Ovary (tissue), 7 donors: ENCODE measurements at regions not wholly inside any gene's neighbourhood (a gene's known extent, or its start where the extent isn't known, plus 50 kb on each side); places are given as distances from the start of the nearest gene placed in this dataset.

Experiments
- DNase-seq, 5 donors: peaks; one replicate each; pipeline ENCODE4 v3.0.0-alpha.2; 2019 to 2020
- H3K27ac ChIP-seq, 2 donors: fragments of 200-600 bp; one replicate each; pipeline versions ENCODE4 v1.5.1 to v1.8.0; 2019 to 2022
- H3K27me3 ChIP-seq: fragments of 200-600 bp; one replicate; pipeline ENCODE4 v1.8.0; 2022
- H3K36me3 ChIP-seq: fragments of 200-600 bp; sonication (generic); one replicate; pipeline ENCODE4 v1.5.1; 2019
- H3K4me1 ChIP-seq: one replicate; pipeline ENCODE4 v1.8.1; 2013; ENCODE audit warnings: mild to moderate bottlenecking, moderate library complexity; ENCODE audit not compliant: insufficient read depth
- H3K4me3 ChIP-seq: fragments of 200-600 bp; sonication (generic); one replicate; pipeline ENCODE4 v1.5.1; 2017
- H3K9me3 ChIP-seq, 2 donors: fragments of 200-600 bp in 1 of 2; sonication (generic) in 1 of 2; one replicate each; pipeline versions ENCODE4 v1.5.1 to v1.8.1; 2013 to 2019; ENCODE audit warnings: mild to moderate bottlenecking in 1 of 2, moderate library complexity in 1 of 2
- EP300 ChIP-seq: sonication (generic); formaldehyde crosslinking; IDR thresholded peaks from one replicate; pipeline ENCODE4 v1.6.1; 2017; ENCODE audit warnings: antibody characterized with exemption
- POLR2A ChIP-seq: fragments of 450-650 bp; IDR thresholded peaks from one replicate; pipeline ENCODE4 v1.6.1; 2017; ENCODE audit warnings: antibody characterized with exemption, mild to moderate bottlenecking, moderate library complexity
- WGBS, 3 donors: extraction: QIAGEN DNeasy Blood & Tissue Kit in 1 of 3; methylation state at CpG; one replicate each; pipeline versions ENCODE4 v1.1.5 to v1.1.7; 2013 to 2017; 5-methylcytosine and 5-hydroxymethylcytosine counted together
- intact Hi-C, 4 donors: fragments of 100-400 bp; cut with DNase I; formaldehyde crosslinking; loops; one replicate each; pipeline versions ENCODE4 v1.11.0 to v1.15.1; 2022 to 2023
- TF ChIP-seq, protein P1 (sequence below), 3 donors: fragments of 450-650 bp in 2 of 3; fragments of 200-600 bp in 1 of 3; IDR thresholded peaks; one replicate each; pipeline versions ENCODE4 v1.5.1 to v1.8.0; 2016 to 2022; ENCODE audit warnings: antibody characterized with exemption in 3 of 3, mild to moderate bottlenecking in 1 of 3
- donor health status: DM: no; HTN: no; CAD: no; lungs with moderate emphysema.
- donor health status: DM: no; HTN: no; CAD: no.
- donor health status: Bipolar disorder and iron deficiency.
- donor health status: DM: no; HTN: no; CAD: no.
- donor health status: DM: yes; HTN: yes; CAD: no.

- Histone ChIP-seq H3K36me3 (no peaks in the 10 kb centered on the region), H3K9me3 (no peaks in the 10 kb centered on the region), H3K27ac (peak overlapping the region in 1 of 2 donors; percentile 82), H3K4me1 (peaks cover 37% of the 10 kb centered on the region), H3K27me3 (no peaks in the 10 kb centered on the region), H3K4me3 (no peak overlapping the region)
- intact Hi-C loops: no loop called here
- DNase-seq: peak; percentile 58 to 75 (median 68)
- TF ChIP-seq EP300 (no peak), POLR2A (no peak)
- TF ChIP-seq, protein P1, sequence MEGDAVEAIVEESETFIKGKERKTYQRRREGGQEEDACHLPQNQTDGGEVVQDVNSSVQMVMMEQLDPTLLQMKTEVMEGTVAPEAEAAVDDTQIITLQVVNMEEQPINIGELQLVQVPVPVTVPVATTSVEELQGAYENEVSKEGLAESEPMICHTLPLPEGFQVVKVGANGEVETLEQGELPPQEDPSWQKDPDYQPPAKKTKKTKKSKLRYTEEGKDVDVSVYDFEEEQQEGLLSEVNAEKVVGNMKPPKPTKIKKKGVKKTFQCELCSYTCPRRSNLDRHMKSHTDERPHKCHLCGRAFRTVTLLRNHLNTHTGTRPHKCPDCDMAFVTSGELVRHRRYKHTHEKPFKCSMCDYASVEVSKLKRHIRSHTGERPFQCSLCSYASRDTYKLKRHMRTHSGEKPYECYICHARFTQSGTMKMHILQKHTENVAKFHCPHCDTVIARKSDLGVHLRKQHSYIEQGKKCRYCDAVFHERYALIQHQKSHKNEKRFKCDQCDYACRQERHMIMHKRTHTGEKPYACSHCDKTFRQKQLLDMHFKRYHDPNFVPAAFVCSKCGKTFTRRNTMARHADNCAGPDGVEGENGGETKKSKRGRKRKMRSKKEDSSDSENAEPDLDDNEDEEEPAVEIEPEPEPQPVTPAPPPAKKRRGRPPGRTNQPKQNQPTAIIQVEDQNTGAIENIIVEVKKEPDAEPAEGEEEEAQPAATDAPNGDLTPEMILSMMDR (IDR thresholded peaks at IDR 0.05): no peak
- 37 to 46% (median 39%) methylated on average over 14 to 17 of the region's 17 CpGs for whole genome bisulfite sequencing, 3 donors
These were observed 63.3 kb upstream of the CHST15 start for GRCh38 chr10:124156524-124157260.

GRCh38 chr10:124155781-124156435 lies 62.5 kb upstream of the CHST15 start:
- intact Hi-C loops: no loop called here
- H3K4me1 ChIP-seq: peaks cover 33% of the 10 kb centered on the region
- H3K9me3 ChIP-seq: no peaks in the 10 kb centered on the region
- WGBS, 3 donors: 5 to 11% (median 10%) methylated on average over 17 of the region's 17 CpGs
- no peaks in the 10 kb centered on the region for H3K36me3 ChIP-seq
- TF ChIP-seq POLR2A: no peak
- no peak for TF ChIP-seq EP300
- TF ChIP-seq, protein P1 (IDR thresholded peaks at IDR 0.05): no peak
- no peak overlapping the region for H3K4me3 ChIP-seq
- H3K27ac ChIP-seq: peak overlapping the region in 1 of 2 donors; percentile 82
- H3K27me3 ChIP-seq: no peaks in the 10 kb centered on the region
- peak; percentile 64 to 72 (median 65) for DNase-seq

GRCh38 chr10:124153023-124153826 lies 59.8 kb upstream of the CHST15 start:
- peak overlapping the region; percentile 45 to 47 for H3K27ac ChIP-seq
- H3K9me3 ChIP-seq: no peaks in the 10 kb centered on the region
- WGBS, 3 donors: 43 to 56% (median 50%) methylated on average over 19 to 20 of the region's 20 CpGs
- DNase-seq: peak in 2 of 5 donors; percentile 36 to 45
- H3K36me3 ChIP-seq: no peaks in the 10 kb centered on the region
- TF ChIP-seq, protein P1 (IDR thresholded peaks at IDR 0.05): no peak
- no peak for TF ChIP-seq POLR2A
- no peak for TF ChIP-seq EP300
- no peaks in the 10 kb centered on the region for H3K27me3 ChIP-seq
- intact Hi-C loops: no loop called here
- peaks cover 30% of the 10 kb centered on the region for H3K4me1 ChIP-seq
- H3K4me3 ChIP-seq: no peak overlapping the region
